H1 (cell line): ENCODE measurements at regions not wholly inside any gene's neighbourhood (a gene's known extent, or its start where the extent isn't known, plus 50 kb on each side); places are given as distances from the start of the nearest gene placed in this dataset.

ENCODE experiments used
- CTCF ChIA-PET: fragments of 300-600 bp; sonication (Branson Sonifier 250); formaldehyde crosslinking; loops from one replicate; lab custom pipeline; 2021; ENCODE audit not compliant: partially characterized antibody; lab: Charles Lee
- POLR2A ChIA-PET: fragments of 300-600 bp; sonication (Branson Sonifier 250); formaldehyde crosslinking; loops from one replicate; lab custom pipeline; 2021; ENCODE audit warnings: inconsistent platforms; ENCODE audit not compliant: partially characterized antibody; lab: Charles Lee
- DNase-seq, 2 experiments: peaks; one replicate each; pipeline versions ENCODE4 v3.0.0 to v3.0.0-alpha.2; 2010 to 2022; ENCODE audit warnings: low spot score in 2 of 2, low read depth in 1 of 2, mixed read lengths in 1 of 2
- FAIRE-seq: peaks from 2 replicates; lab custom pipeline; 2011; peaks lifted over from hg19 to GRCh38; lab: Jason Lieb, UNC
- H2AFZ ChIP-seq: 2 replicates; pipeline ENCODE4 v1.8.1; 2012; ENCODE audit warnings: low read length, inconsistent platforms
- H2AK5ac ChIP-seq: 2 replicates; pipeline ENCODE4 v1.6.1; 2013; ENCODE audit warnings: low read depth, low read length
- H2BK120ac ChIP-seq: replicated peaks from 2 replicates; pipeline ENCODE3; 2013; ENCODE audit warnings: low read depth, low read length, inconsistent platforms
- H2BK12ac ChIP-seq: 2 replicates; pipeline ENCODE4 v1.6.1; 2013; ENCODE audit warnings: low read depth, low read length
- H2BK15ac ChIP-seq: 2 replicates; pipeline ENCODE4 v1.6.1; 2013; ENCODE audit warnings: low read length
- H2BK20ac ChIP-seq: 2 replicates; pipeline ENCODE4 v1.6.1; 2013; ENCODE audit warnings: low read length
- H2BK5ac ChIP-seq: 2 replicates; pipeline ENCODE4 v1.6.1; 2013; ENCODE audit warnings: low read depth, low read length
- H3K14ac ChIP-seq: 2 replicates; pipeline ENCODE4 v1.6.1; 2013; ENCODE audit warnings: inconsistent platforms; ENCODE audit not compliant: insufficient read length
- H3K18ac ChIP-seq: 2 replicates; pipeline ENCODE4 v1.6.1; 2013; ENCODE audit warnings: low read length; ENCODE audit errors: extremely low read depth
- H3K23ac ChIP-seq: 2 replicates; pipeline ENCODE4 v1.6.1; 2013; ENCODE audit warnings: inconsistent platforms; ENCODE audit not compliant: insufficient read length
- H3K23me2 ChIP-seq: 2 replicates; pipeline ENCODE4 v1.6.1; 2013; ENCODE audit warnings: low read depth, low read length
- H3K27ac ChIP-seq: 2 replicates; pipeline ENCODE4 v1.6.1; 2011; ENCODE audit warnings: low read depth, low read length, inconsistent platforms
- H3K27me3 ChIP-seq, 4 experiments: replicated peaks in 1 of 4; 1 replicate in 1 of 4; 2 replicates in 3 of 4; pipeline versions ENCODE4 v1.6.1 to v1.8.1; 2011 to 2013; ENCODE audit warnings: low read length in 3 of 4, mild to moderate bottlenecking in 3 of 4, inconsistent platforms in 2 of 4, mixed read lengths in 2 of 4, moderate library complexity in 1 of 4; ENCODE audit not compliant: control insufficient read depth in 3 of 4, insufficient read depth in 3 of 4; ENCODE audit errors: extremely low read depth in 1 of 4
- H3K36me3 ChIP-seq, 4 experiments: 2 replicates each; pipeline versions ENCODE4 v1.6.1 to v1.8.1; 2011 to 2013; ENCODE audit warnings: mild to moderate bottlenecking in 4 of 4, low read length in 3 of 4, moderate library complexity in 2 of 4, control low read depth in 1 of 4, inconsistent platforms in 1 of 4; ENCODE audit not compliant: insufficient read depth in 4 of 4, control insufficient read depth in 2 of 4
- H3K4ac ChIP-seq: replicated peaks from 2 replicates; pipeline ENCODE3; 2013; ENCODE audit warnings: low read length, low read depth, mixed read lengths, inconsistent platforms; ENCODE audit not compliant: insufficient read length
- H3K4me1 ChIP-seq, 4 experiments: replicated peaks in 1 of 4; 1 replicate in 1 of 4; 2 replicates in 3 of 4; pipeline versions ENCODE4 v1.6.1 to v1.8.1; 2011 to 2013; ENCODE audit warnings: low read length in 3 of 4, inconsistent platforms in 2 of 4, mixed read lengths in 1 of 4; ENCODE audit not compliant: insufficient read depth in 4 of 4, control insufficient read depth in 3 of 4
- H3K4me2 ChIP-seq, 2 experiments: 2 replicates each; pipeline versions ENCODE4 v1.6.1 to v1.8.1; 2011 to 2013; ENCODE audit warnings: low read depth in 2 of 2, low read length in 2 of 2, control low read depth in 1 of 2, inconsistent platforms in 1 of 2, mild to moderate bottlenecking in 1 of 2; ENCODE audit not compliant: insufficient read depth in 1 of 2
- H3K4me3 ChIP-seq, 4 experiments: fragments of 200-600, 300-600 bp in 1 of 4; sonication (generic), shearing (Covaris generic), sonication (Bioruptor Twin) in 1 of 4; 2 replicates each; pipeline versions ENCODE4 v1.5.1 to v1.8.1; 2011 to 2016; ENCODE audit warnings: low read length in 4 of 4, low read depth in 3 of 4, control low read depth in 2 of 4, inconsistent platforms in 2 of 4, mild to moderate bottlenecking in 2 of 4, mixed read lengths in 1 of 4, moderate library complexity in 1 of 4; ENCODE audit not compliant: insufficient read depth in 2 of 4; ENCODE audit errors: extremely low read depth in 1 of 4
- H3K56ac ChIP-seq: replicated peaks from 2 replicates; pipeline ENCODE3; 2013; ENCODE audit warnings: low read depth, mild to moderate bottlenecking, mixed read lengths, low read length, inconsistent platforms; ENCODE audit not compliant: insufficient read length
- H3K79me1 ChIP-seq: 2 replicates; pipeline ENCODE4 v1.6.1; 2013; ENCODE audit warnings: low read depth, low read length, control low read depth
- H3K79me2 ChIP-seq, 2 experiments: 2 replicates each; pipeline versions ENCODE4 v1.6.1 to v1.8.1; 2012 to 2013; ENCODE audit warnings: low read length in 2 of 2, mild to moderate bottlenecking in 2 of 2, inconsistent platforms in 1 of 2; ENCODE audit not compliant: insufficient read depth in 2 of 2, control insufficient read depth in 1 of 2
- H3K9ac ChIP-seq, 4 experiments: replicated peaks in 1 of 4; 1 replicate in 1 of 4; 2 replicates in 3 of 4; pipeline versions ENCODE4 v1.6.1 to v1.8.1; 2011 to 2013; ENCODE audit warnings: low read depth in 3 of 4, low read length in 3 of 4, control low read depth in 2 of 4, mild to moderate bottlenecking in 2 of 4, moderate library complexity in 2 of 4, inconsistent platforms in 1 of 4; ENCODE audit errors: extremely low read depth in 1 of 4
- H3K9me3 ChIP-seq, 2 experiments: 2 replicates each; pipeline versions ENCODE4 v1.6.1 to v1.8.1; 2012 to 2013; ENCODE audit warnings: mild to moderate bottlenecking in 2 of 2, moderate library complexity in 2 of 2, control low read depth in 1 of 2, inconsistent platforms in 1 of 2, low read depth in 1 of 2, low read length in 1 of 2, mixed read lengths in 1 of 2; ENCODE audit not compliant: insufficient read depth in 2 of 2
- H4K20me1 ChIP-seq, 2 experiments: replicated peaks in 1 of 2; 2 replicates each; pipeline versions ENCODE3 to v1.8.1; 2011 to 2013; ENCODE audit warnings: inconsistent platforms in 2 of 2, low read length in 2 of 2, mild to moderate bottlenecking in 1 of 2; ENCODE audit not compliant: insufficient read depth in 2 of 2, control insufficient read depth in 1 of 2
- H4K5ac ChIP-seq: 2 replicates; pipeline ENCODE4 v1.6.1; 2013; ENCODE audit warnings: low read length, low read depth, mixed read lengths, inconsistent platforms; ENCODE audit not compliant: insufficient read length
- H4K8ac ChIP-seq: 2 replicates; pipeline ENCODE4 v1.8.0; 2013; ENCODE audit warnings: mild to moderate bottlenecking, moderate library complexity, low read length, inconsistent platforms; ENCODE audit not compliant: insufficient read depth; ENCODE audit errors: extremely low read depth
- H4K91ac ChIP-seq: replicated peaks from 2 replicates; pipeline ENCODE3; 2013; ENCODE audit warnings: low read length, mixed read lengths, inconsistent platforms; ENCODE audit not compliant: insufficient read length
- BACH1 ChIP-seq: IDR thresholded peaks from 2 replicates; pipeline ENCODE4 v1.6.1; 2012; ENCODE audit warnings: low read length, improper control_type of control experiment
- SUZ12 ChIP-seq: fragments of 200-600 bp; sonication (generic); IDR thresholded peaks from 2 replicates; pipeline ENCODE4 v1.6.1; 2012; ENCODE audit warnings: mild to moderate bottlenecking, inconsistent platforms, low read length, moderate library complexity, mixed read lengths
- WGBS, 2 experiments: shearing (Covaris generic) in 1 of 2; methylation state at CpG; one replicate each; pipeline versions ENCODE4 v1.1.6 to v1.1.7; 2013 to 2015; ENCODE audit warnings: low lambda C conversion rate in 2 of 2, mixed read lengths in 2 of 2, inconsistent platforms in 1 of 2, low coverage in 1 of 2, missing lambda C conversion rate in 1 of 2; ENCODE audit not compliant: insufficient replicate concordance in 2 of 2, insufficient coverage in 1 of 2, insufficient read length in 1 of 2; ENCODE audit errors: extremely low coverage in 1 of 2, missing lambda C conversion rate in 1 of 2; 5-methylcytosine and 5-hydroxymethylcytosine counted together

DNA sequence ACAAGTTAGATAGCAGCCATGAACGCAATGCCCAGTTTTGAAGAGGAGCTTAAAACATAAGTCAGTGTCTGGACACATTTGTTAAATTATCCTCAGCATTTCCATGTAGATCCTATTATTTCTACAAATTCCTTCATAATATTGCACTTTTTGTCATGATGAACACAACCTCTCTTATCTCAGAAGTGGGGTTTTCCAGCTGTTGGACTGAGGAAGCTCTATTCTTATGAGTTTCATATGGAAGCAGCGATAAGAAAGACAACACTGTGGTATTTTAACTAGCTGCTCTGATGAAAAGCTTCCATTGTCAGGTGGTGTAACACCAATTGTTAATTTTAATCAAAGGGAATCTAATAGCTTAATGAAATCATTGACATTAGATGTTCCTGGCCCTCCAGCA is 308.7 kb downstream of the GBA3 start:
- no peak overlapping the region for H2BK12ac ChIP-seq
- no peaks in the 10 kb centered on the region for H3K23me2 ChIP-seq
- no peak overlapping the region for H2AK5ac ChIP-seq
- no peaks in the 10 kb centered on the region for H3K9me3 ChIP-seq
- no peak overlapping the region for H2BK20ac ChIP-seq
- H4K20me1 ChIP-seq = no peaks in the 10 kb centered on the region
- no peak overlapping the region for H3K56ac ChIP-seq
- H2BK120ac ChIP-seq = no peak overlapping the region
- H2BK15ac ChIP-seq = no peak overlapping the region
- DNase-seq (no peak), FAIRE-seq (no peak)
- ChIA-PET CTCF (interaction anchor here (1.2 to 1.5 kb wide), 5 partner anchors 11 to 454 kb away, joined by 3 to 4 read pairs (median 4); no protein-coding TSS in a partner anchor), POLR2A (no interaction called here)
- H3K23ac ChIP-seq = no peak overlapping the region
- no peak overlapping the region for H3K14ac ChIP-seq
- H3K27me3 ChIP-seq = no peaks in the 10 kb centered on the region
- H3K27ac ChIP-seq = no peak overlapping the region
- H3K79me1 ChIP-seq = no peaks in the 10 kb centered on the region
- H3K4me2 ChIP-seq = no peak overlapping the region
- H3K4me3 ChIP-seq = no peak overlapping the region
- no peak overlapping the region for H4K8ac ChIP-seq
- no peak overlapping the region for H2AFZ ChIP-seq
- WGBS, 2 experiments = 93% methylated on average over 2 of the region's 2 CpGs; no CpG with 5 or more reads in 1 of the 2 experiments
- H4K5ac ChIP-seq = no peak overlapping the region
- H3K18ac ChIP-seq = no peak overlapping the region
- no peak overlapping the region for H2BK5ac ChIP-seq
- no peaks in the 10 kb centered on the region for H3K36me3 ChIP-seq
- H3K9ac ChIP-seq = no peak overlapping the region
- no peaks in the 10 kb centered on the region for H3K4me1 ChIP-seq
- H3K4ac ChIP-seq = no peak overlapping the region
- H4K91ac ChIP-seq = no peak overlapping the region
- H3K79me2 ChIP-seq = no peaks in the 10 kb centered on the region
- TF ChIP-seq SUZ12 (no peak), BACH1 (no peak)
